IPS DF 6.9 (cell line): ENCODE measurements at regions not wholly inside any gene's neighbourhood (a gene's known extent, or its start where the extent isn't known, plus 50 kb on each side); places are given as distances from the start of the nearest gene placed in this dataset.

Source experiments
- DNase-seq: peaks from one replicate; pipeline ENCODE4 v3.0.0-alpha.2; 2013; ENCODE audit warnings: low read depth, low spot score
- H3K27ac ChIP-seq: one replicate; pipeline ENCODE4 v1.5.1; 2013; ENCODE audit warnings: low read length, control low read depth
- H3K27me3 ChIP-seq: 2 replicates; pipeline ENCODE4 v1.6.1; 2013; ENCODE audit warnings: mild to moderate bottlenecking, low read length; ENCODE audit not compliant: control insufficient read depth, insufficient read depth
- H3K36me3 ChIP-seq: 2 replicates; pipeline ENCODE4 v1.6.1; 2013; ENCODE audit warnings: low read length; ENCODE audit not compliant: control insufficient read depth, insufficient read depth
- H3K4me1 ChIP-seq: 2 replicates; pipeline ENCODE4 v1.6.1; 2013; ENCODE audit warnings: low read length; ENCODE audit not compliant: control insufficient read depth, insufficient read depth
- H3K4me3 ChIP-seq: 2 replicates; pipeline ENCODE4 v1.5.1; 2013; ENCODE audit warnings: mild to moderate bottlenecking, low read length
- H3K9me3 ChIP-seq: 2 replicates; pipeline ENCODE4 v1.6.1; 2013; ENCODE audit warnings: low read length, inconsistent platforms; ENCODE audit not compliant: control insufficient read depth, insufficient read depth
- WGBS: extraction: QIAGEN DNeasy Blood & Tissue Kit; methylation state at CpG from one replicate; pipeline ENCODE4 v1.1.7; 2013; ENCODE audit warnings: mixed read lengths, missing lambda C conversion rate; ENCODE audit not compliant: insufficient read length, insufficient coverage; 5-methylcytosine and 5-hydroxymethylcytosine counted together

- H3K27ac ChIP-seq: no peak overlapping the region
- no peak for DNase-seq
These were observed 91.6 kb downstream of the MRPL14 start for GRCh38 chr6:44035621-44036020.

GRCh38 chr6:44034931-44035345 lies 92.3 kb downstream of the MRPL14 start:
- WGBS: no CpG with 5 or more reads among the region's 3 CpGs
- no peak for DNase-seq
- H3K4me1 ChIP-seq: 0 out of 2 replicates have a peak, but pooled peaks cover 2% of the 10 kb centered on the region
- no peaks in the 10 kb centered on the region for H3K9me3 ChIP-seq
- no peak overlapping the region for H3K4me3 ChIP-seq
- no peak overlapping the region for H3K27ac ChIP-seq
- no peaks in the 10 kb centered on the region for H3K27me3 ChIP-seq
- H3K36me3 ChIP-seq: no peaks in the 10 kb centered on the region

More at GRCh38 chr6:44035621-44036020, 91.6 kb downstream of the MRPL14 start:
- no CpG with 5 or more reads among the region's 3 CpGs for WGBS
- Histone ChIP-seq H3K27me3 (no peaks in the 10 kb centered on the region), H3K36me3 (no peaks in the 10 kb centered on the region), H3K4me1 (0 out of 2 replicates have a peak, but pooled peaks cover 2% of the 10 kb centered on the region), H3K4me3 (no peak overlapping the region), H3K9me3 (no peaks in the 10 kb centered on the region)

- Histone ChIP-seq H3K4me1 (0 out of 2 replicates have a peak, but pooled peaks cover 2% of the 10 kb centered on the region), H3K9me3 (no peaks in the 10 kb centered on the region), H3K27me3 (no peaks in the 10 kb centered on the region), H3K27ac (no peak overlapping the region), H3K4me3 (no peak overlapping the region), H3K36me3 (no peaks in the 10 kb centered on the region)
- WGBS: no CpG with 5 or more reads among the region's 4 CpGs
- no peak for DNase-seq
These were observed 92.8 kb downstream of the MRPL14 start for GRCh38 chr6:44034391-44034861.

DNA sequence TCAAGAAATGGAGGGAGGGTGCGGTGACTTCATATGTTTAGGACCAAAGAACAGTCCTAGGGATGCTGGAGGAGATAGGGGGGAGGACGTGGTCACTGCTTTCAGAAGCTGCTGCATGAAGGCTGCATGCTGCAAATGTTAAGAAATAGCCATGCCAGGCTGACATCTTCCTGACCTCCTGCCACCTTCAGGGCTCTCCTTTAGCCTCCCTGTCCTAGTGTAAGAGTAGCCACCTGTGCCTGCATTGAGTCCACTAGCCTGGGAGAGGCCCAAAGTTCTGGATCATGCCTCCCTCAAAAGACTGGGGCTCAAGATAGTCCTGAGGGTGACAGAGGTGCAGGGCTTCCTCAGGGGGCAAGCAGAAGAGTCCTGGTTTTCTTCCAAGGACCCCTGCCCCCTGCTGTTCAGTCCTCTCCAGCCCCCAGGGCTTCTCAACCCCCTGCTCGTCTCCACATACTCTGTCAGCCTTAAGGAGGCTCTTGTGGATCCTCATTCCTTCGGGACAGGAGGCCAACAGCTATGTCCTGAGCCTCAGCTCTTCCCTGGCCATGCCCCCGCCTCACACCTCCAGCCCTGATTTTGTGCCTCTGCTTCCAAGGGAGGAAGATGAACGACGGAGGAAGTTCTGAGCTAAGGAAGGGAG lies 96.3 kb downstream of the MRPL14 start:
- no CpG with 5 or more reads among the region's 7 CpGs for WGBS
- DNase-seq: no peak
- Histone ChIP-seq H3K4me3 (no peak overlapping the region), H3K4me1 (no peaks in the 10 kb centered on the region), H3K36me3 (no peaks in the 10 kb centered on the region), H3K27ac (no peak overlapping the region), H3K27me3 (no peaks in the 10 kb centered on the region), H3K9me3 (no peaks in the 10 kb centered on the region)

DNA sequence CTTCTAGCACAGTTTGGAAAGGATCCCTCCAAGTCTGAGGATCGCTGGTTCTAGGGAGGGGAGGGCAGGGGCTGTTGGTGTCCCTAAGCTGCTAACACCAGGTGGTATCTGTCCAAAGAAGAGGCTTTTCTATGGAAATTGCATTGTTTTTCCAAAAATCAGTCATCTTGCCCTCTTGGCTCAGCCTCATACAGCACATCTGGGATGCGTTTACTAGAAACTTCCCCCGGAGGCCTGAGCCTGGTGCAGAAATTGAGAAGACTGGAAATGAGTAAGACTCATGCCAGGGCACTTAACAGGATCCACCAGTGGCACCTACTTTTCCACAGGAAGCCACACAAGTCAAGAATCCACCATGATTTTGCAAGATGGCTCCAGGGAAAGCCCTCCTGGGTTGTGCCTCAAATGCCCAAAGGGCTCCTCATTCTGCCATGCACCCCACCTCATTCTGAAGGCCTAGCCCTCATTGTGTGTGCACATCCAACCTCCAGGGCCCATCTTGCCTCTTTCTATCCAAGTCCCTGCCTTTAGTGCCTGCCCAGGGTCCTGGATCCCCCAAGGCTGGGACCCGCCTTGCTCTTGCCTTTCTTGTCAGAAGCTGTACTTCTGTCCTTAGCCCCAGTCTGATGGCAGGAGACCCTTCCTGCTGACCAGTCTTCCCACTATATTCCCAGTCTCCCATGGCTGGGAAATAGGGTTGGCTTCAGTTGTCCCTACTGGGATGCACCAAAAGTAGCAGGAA lies 97.6 kb downstream of the MRPL14 start:
- no CpG with 5 or more reads among the region's 4 CpGs for WGBS
- Histone ChIP-seq H3K4me1 (no peaks in the 10 kb centered on the region), H3K36me3 (no peaks in the 10 kb centered on the region), H3K27ac (no peak overlapping the region), H3K27me3 (no peaks in the 10 kb centered on the region), H3K9me3 (no peaks in the 10 kb centered on the region), H3K4me3 (no peak overlapping the region)
- no peak for DNase-seq

- DNase-seq: no peak
- no peaks in the 10 kb centered on the region for H3K4me1 ChIP-seq
- no peak overlapping the region for H3K27ac ChIP-seq
- no peaks in the 10 kb centered on the region for H3K36me3 ChIP-seq
- WGBS: no CpG with 5 or more reads among the region's 3 CpGs
- no peak overlapping the region for H3K4me3 ChIP-seq
- H3K9me3 ChIP-seq: no peaks in the 10 kb centered on the region
- no peaks in the 10 kb centered on the region for H3K27me3 ChIP-seq
These were observed 98.4 kb downstream of the MRPL14 start for GRCh38 chr6:44028789-44029310.

DNA sequence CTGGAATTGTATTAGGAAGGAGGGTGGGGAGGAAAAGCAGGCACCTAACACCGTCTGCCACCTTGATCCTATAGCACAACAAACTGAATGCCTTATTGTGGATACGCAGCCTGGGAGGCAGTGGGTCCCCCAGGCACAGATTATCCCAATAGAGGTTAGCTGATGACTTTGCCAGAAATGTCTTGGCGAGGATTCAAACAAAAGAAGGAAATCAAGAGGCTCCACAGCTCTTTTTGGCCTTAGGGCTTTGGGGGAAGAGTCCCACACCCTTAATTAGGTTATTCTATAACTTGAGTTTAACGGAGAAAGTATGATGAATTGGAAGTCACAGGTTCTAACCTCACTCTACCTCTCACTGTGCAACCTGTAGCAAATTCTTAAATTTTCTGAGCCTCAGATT lies 102.0 kb downstream of the MRPL14 start:
- H3K4me3 ChIP-seq: no peak overlapping the region
- no CpG with 5 or more reads among the region's 4 CpGs for WGBS
- no peak overlapping the region for H3K27ac ChIP-seq
- H3K9me3 ChIP-seq: no peaks in the 10 kb centered on the region
- H3K27me3 ChIP-seq: no peaks in the 10 kb centered on the region
- DNase-seq: no peak
- no peaks in the 10 kb centered on the region for H3K36me3 ChIP-seq
- no peaks in the 10 kb centered on the region for H3K4me1 ChIP-seq

DNA sequence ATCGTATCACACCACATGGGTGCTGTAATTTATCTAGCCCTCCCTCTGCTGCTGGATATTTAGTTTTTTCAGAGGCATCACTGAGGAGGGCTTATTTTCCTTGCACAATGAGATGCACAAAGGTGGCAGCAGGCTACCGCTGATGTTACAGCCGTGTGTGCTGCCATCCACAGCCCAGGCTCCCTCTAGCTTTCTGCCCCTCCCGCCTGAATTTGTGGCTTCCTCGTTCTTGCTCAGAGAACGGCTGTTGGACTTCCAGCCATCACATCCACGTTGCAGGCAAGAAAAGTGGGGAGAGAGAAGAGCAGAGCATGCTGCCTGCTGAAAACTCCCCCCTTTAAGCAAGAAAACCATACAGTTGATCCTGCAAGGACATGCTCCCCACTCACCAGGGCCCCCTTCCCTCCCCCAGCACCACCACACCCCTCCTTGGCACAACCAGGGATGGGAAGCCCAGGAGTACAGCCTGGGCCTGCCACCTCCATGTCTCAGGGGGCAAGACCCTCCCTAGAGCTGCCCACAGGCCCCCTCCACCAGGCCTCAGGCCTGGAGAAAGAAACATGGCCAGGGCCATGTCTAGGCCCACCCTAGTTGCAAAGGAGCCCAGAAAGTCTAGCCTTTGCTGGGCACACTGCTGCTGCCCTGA lies 102.6 kb downstream of the MRPL14 start:
- Histone ChIP-seq H3K27me3 (no peaks in the 10 kb centered on the region), H3K36me3 (no peaks in the 10 kb centered on the region), H3K4me3 (no peak overlapping the region), H3K4me1 (no peaks in the 10 kb centered on the region), H3K9me3 (no peaks in the 10 kb centered on the region), H3K27ac (no peak overlapping the region)
- no CpG with 5 or more reads among the region's 7 CpGs for WGBS
- DNase-seq: no peak

DNA sequence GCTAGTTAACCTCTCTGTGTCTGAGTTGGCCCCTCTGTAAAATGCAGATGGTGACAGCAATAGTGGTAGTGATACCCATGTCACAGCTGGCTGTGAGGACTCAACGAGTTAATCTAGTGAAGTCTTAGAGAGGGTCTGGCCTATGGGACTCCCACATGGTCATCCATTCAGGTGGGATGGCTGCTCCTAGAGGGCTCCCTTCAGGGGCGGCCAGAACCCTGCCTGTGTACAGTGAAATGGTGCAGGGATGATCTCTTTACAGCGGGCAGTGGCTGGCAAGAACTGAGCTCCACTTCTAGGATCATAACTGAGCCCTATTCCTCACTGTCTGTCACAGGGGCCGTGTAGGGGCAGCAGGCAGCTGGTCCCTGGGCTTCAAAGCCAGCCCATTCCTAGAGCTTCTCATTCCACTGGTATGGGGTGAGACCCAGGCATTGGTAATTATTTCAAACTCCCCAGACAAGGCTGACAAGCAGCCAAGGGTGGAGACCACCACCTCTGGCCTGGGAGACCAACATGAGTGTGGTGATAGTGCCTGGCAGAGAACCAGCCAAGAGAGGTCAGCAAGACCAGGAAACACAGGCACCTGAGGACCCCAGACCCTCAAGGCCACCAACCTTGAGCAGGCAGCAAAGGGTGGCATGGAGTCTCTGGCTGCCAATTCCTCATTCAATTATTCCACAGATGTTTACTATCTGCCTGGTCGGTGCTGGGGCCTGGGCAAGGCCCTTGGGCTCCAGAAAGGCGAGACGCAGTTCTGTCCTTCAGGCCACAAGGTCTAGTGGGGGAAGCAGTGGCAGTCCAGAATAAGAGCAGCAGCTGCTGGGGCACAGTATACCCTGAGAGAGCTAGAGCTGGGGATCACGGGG lies 103.4 kb downstream of the MRPL14 start:
- Histone ChIP-seq H3K36me3 (no peaks in the 10 kb centered on the region), H3K4me1 (no peaks in the 10 kb centered on the region), H3K4me3 (no peak overlapping the region), H3K27me3 (no peaks in the 10 kb centered on the region), H3K9me3 (no peaks in the 10 kb centered on the region), H3K27ac (no peak overlapping the region)
- DNase-seq: no peak
- no CpG with 5 or more reads among the region's 8 CpGs for WGBS
